Activated naive CD4-positive, alpha-beta T cell treated with anti-CD3 and anti-CD28 coated beads for 36 hours (primary cell): ENCODE measurements at regions not wholly inside any gene's neighbourhood (a gene's known extent, or its start where the extent isn't known, plus 50 kb on each side); places are given as distances from the start of the nearest gene placed in this dataset.

ENCODE experiments used
- CTCF ChIA-PET: fragments of 350-600 bp; sonication (Branson Sonifier 250); formaldehyde crosslinking; loops from one replicate; lab custom pipeline; 2021; ENCODE audit warnings: antibody characterized with exemption; lab: Charles Lee
- DNase-seq: peaks from one replicate; pipeline ENCODE4 v3.0.0-alpha.2; 2020
- H3K27ac Mint-ChIP-seq: one replicate; pipeline ENCODE4 v1.8.0; 2021; ENCODE audit warnings: mild to moderate bottlenecking, mixed read lengths
- H3K27me3 Mint-ChIP-seq: one replicate; pipeline ENCODE4 v1.8.0; 2021; ENCODE audit warnings: low read depth, mixed read lengths
- H3K36me3 Mint-ChIP-seq: one replicate; pipeline ENCODE4 v1.8.0; 2021; ENCODE audit warnings: low read depth, mixed read lengths
- H3K4me1 Mint-ChIP-seq: one replicate; pipeline ENCODE4 v1.8.0; 2021; ENCODE audit warnings: low read depth, mixed read lengths
- H3K4me3 Mint-ChIP-seq: one replicate; pipeline ENCODE4 v1.8.0; 2021; ENCODE audit warnings: mild to moderate bottlenecking, moderate library complexity, mixed read lengths
- H3K9me3 Mint-ChIP-seq: one replicate; pipeline ENCODE4 v1.8.0; 2021; ENCODE audit warnings: mixed read lengths
- intact Hi-C: fragments of 100-400 bp; cut with micrococcal nuclease; formaldehyde crosslinking; loops from one replicate; pipeline ENCODE4 v1.15.1; 2023

DNA sequence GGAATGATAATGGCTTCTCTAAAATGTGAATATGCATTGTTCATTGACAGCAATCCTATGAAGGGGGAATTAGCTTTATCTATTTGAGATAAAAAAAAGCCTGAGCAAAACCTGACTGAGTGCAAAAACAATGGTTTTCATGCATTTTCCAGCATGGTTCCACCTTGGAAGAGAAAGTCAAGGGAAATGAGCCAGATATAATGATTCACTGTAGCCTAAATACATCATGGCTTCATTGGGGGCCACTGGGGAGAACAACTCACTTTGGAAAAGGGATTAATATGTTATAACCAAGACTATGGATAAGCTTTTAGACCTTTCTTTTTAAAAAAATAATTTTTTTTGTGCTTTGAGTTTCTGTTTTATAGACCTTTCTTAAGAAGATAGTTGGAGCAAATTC is 679.7 kb downstream of the NYAP2 start:
- intact Hi-C loops = no loop called here
- CTCF ChIA-PET = no interaction called here
- H3K4me1 Mint-ChIP-seq = no peaks in the 10 kb centered on the region
- H3K27me3 Mint-ChIP-seq = peaks cover 3% of the 10 kb centered on the region
- H3K27ac Mint-ChIP-seq = no peak overlapping the region
- no peaks in the 10 kb centered on the region for H3K9me3 Mint-ChIP-seq
- H3K4me3 Mint-ChIP-seq = no peak overlapping the region
- no peaks in the 10 kb centered on the region for H3K36me3 Mint-ChIP-seq
- no peak for DNase-seq

DNA sequence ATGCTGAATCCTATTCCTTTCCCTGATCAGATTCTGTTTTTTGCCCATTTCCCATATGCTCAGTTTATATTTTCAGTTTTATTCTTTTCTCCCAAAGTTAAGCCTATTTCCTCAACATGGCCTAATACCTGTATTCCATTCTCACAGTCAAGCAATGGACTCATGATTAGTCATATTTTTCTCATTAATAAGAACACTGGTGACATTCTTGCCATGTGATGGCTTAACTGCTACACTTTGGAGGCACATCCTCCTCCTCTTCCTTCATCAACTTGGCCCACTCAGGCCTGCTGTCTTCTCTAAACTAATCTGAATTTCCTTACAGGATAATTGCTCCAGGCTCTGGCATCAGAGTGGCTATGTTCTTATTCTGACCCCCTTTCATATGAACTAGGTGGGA is 679.2 kb downstream of the NYAP2 start:
- Mint-ChIP-seq H3K4me3 (no peak overlapping the region), H3K27me3 (peaks cover 3% of the 10 kb centered on the region), H3K27ac (no peak overlapping the region), H3K4me1 (no peaks in the 10 kb centered on the region), H3K9me3 (no peaks in the 10 kb centered on the region), H3K36me3 (no peaks in the 10 kb centered on the region)
- CTCF ChIA-PET = no interaction called here
- intact Hi-C loops = no loop called here
- no peak for DNase-seq

DNA sequence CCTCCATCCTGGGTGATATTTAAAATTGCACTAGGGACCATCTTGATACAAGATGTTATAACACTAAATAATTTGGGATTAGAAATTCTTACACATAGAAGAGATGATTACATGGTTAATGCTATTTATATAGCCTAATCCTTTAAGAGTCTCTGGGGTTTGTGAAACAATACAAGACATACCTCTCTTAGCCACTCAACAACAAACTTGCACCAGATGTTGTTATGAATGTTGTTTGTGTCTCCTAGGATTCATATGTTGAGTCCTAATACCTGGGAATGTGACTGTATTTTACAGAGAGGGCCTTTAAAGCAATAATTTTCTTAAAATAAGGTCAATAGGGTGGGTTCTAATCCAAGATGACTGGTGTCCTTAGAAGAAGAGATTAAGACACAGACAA is 678.3 kb downstream of the NYAP2 start:
- Mint-ChIP-seq H3K4me3 (no peak overlapping the region), H3K27ac (no peak overlapping the region), H3K4me1 (no peaks in the 10 kb centered on the region), H3K36me3 (no peaks in the 10 kb centered on the region), H3K27me3 (peaks cover 3% of the 10 kb centered on the region), H3K9me3 (no peaks in the 10 kb centered on the region)
- intact Hi-C loops = no loop called here
- no peak for DNase-seq
- CTCF ChIA-PET = no interaction called here

DNA sequence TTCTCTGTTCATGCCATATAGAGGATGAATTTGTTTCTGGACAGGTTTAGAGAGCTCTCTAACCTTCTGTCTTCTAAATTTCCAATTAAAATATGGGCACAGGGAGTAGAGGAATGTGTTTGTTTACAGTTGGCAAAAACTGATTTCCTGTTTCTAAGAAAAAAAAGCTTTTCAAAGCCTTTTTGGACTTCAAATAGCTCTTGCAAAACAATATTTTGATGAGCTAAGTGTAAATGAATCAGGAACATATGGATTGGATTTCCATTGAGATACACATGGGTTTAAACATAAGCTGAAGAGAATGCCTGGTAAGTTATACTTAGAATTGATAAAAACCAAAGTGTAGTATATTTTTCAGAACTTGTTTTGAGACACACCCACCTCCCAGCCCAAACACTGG is 677.5 kb downstream of the NYAP2 start:
- Mint-ChIP-seq H3K27me3 (peaks cover 3% of the 10 kb centered on the region), H3K9me3 (no peaks in the 10 kb centered on the region), H3K4me3 (no peak overlapping the region), H3K36me3 (no peaks in the 10 kb centered on the region), H3K4me1 (no peaks in the 10 kb centered on the region), H3K27ac (no peak overlapping the region)
- CTCF ChIA-PET = interaction anchor here (0.6 kb wide), 1 partner anchor 137 kb away, joined by 3 read pairs; no protein-coding TSS in a partner anchor
- intact Hi-C loops = no loop called here
- no peak for DNase-seq

DNA sequence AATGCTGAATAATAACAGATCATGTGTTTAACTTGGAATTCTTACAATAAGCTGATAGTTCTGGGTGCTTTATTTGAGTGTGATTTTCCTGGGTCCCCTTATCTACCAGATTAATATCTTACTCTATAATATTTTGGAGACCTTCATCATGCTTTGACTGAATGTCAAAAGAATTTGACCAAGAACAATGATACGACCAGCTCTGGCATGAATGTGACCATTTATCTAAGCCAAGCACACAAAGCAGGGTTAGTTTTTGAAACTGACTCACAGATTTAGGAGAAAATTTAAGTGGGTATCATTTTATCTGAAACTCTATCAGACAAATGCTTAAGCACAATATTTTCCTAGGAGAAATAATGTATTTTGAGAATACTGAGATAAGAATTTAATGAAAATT is 677.0 kb downstream of the NYAP2 start:
- DNase-seq = no peak
- intact Hi-C loops = no loop called here
- Mint-ChIP-seq H3K9me3 (no peaks in the 10 kb centered on the region), H3K27me3 (peaks cover 6% of the 10 kb centered on the region), H3K36me3 (no peaks in the 10 kb centered on the region), H3K4me3 (no peak overlapping the region), H3K27ac (no peak overlapping the region), H3K4me1 (no peaks in the 10 kb centered on the region)
- CTCF ChIA-PET = interaction anchor here (0.6 kb wide), 1 partner anchor 137 kb away, joined by 3 read pairs; no protein-coding TSS in a partner anchor

DNA sequence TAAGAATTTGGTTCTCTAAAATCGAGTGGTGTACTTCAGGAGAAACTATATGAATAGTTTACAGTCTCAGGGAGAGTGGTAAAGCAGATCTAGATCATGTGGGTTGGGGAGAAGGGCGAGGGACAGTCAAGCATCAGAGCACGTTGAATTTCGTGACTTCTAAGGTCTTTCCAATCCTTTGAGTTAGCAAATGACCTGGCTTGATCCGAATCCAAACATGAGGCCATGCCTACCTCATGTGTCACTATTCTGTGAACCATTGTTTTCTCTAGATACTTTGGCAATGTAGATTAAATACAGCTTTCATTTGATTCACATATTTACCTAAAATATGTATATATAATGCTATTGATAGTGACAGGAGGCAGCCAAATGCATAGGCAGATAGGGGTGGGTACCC is 674.9 kb downstream of the NYAP2 start:
- CTCF ChIA-PET = no interaction called here
- no peak overlapping the region for H3K27ac Mint-ChIP-seq
- DNase-seq = no peak
- H3K4me1 Mint-ChIP-seq = no peaks in the 10 kb centered on the region
- H3K27me3 Mint-ChIP-seq = peaks cover 3% of the 10 kb centered on the region
- intact Hi-C loops = no loop called here
- no peaks in the 10 kb centered on the region for H3K36me3 Mint-ChIP-seq
- no peaks in the 10 kb centered on the region for H3K9me3 Mint-ChIP-seq
- H3K4me3 Mint-ChIP-seq = no peak overlapping the region

DNA sequence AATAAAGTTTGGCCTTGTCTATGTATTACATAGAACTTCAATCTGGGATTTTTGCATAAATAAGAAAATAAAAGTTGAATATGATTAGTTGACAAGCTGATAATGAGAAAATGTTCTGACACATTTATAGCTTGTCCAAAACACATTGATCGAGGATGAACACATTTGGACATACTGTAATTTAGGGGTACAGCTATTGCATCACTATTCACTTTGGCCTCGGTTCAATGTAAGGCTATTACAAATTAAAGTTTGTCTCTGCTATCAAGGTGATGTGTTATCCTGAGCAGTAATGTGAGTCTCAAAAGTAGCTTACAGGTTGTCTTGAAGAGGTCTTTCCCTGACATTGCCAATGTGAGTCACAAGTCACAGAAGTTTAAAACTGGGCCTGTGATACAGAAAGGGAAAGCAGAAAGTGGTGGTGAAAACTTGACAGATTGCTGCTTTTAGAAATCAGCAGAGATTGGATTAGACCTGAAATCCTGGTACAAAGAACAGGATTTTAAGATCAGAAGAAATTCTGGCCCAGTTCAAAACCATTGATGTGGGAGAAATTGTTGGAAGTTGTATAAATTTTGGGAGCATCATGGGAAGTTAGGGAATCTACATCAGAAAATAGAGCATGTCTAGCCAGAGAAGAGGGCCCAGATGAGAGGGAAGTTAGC is 674.1 kb downstream of the NYAP2 start:
- no peak overlapping the region for H3K4me3 Mint-ChIP-seq
- intact Hi-C loops = no loop called here
- H3K4me1 Mint-ChIP-seq = no peaks in the 10 kb centered on the region
- no peaks in the 10 kb centered on the region for H3K36me3 Mint-ChIP-seq
- H3K27ac Mint-ChIP-seq = no peak overlapping the region
- CTCF ChIA-PET = no interaction called here
- no peaks in the 10 kb centered on the region for H3K9me3 Mint-ChIP-seq
- DNase-seq = no peak
- H3K27me3 Mint-ChIP-seq = peaks cover 3% of the 10 kb centered on the region

- intact Hi-C loops = no loop called here
- Mint-ChIP-seq H3K4me3 (no peak overlapping the region), H3K36me3 (no peaks in the 10 kb centered on the region), H3K27me3 (peaks cover 5% of the 10 kb centered on the region), H3K27ac (no peak overlapping the region), H3K9me3 (no peaks in the 10 kb centered on the region), H3K4me1 (no peaks in the 10 kb centered on the region)
- CTCF ChIA-PET = no interaction called here
- DNase-seq = no peak
These were observed 667.4 kb downstream of the NYAP2 start for GRCh38 chr2:226066873-226067272.

DNA sequence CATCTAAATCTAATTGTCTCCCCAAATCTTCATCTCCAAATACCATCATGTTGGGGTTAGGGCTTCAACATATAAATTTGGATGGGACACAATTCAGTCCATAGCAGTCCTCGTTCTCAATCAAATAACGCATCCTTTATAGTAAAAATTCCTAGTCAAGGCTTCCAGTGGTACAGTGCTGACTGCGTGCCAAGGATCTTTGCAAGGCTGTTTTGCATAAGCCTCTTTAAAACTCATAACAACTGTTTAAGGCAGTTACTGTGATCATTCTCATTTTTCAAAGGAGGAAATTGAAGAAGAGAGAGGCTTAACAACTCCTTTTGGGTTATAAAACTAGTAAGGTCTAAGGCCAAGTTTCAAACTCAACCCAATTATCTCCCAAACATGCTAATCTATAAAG is 666.9 kb downstream of the NYAP2 start:
- CTCF ChIA-PET = no interaction called here
- Mint-ChIP-seq H3K27ac (no peak overlapping the region), H3K9me3 (no peaks in the 10 kb centered on the region), H3K36me3 (no peaks in the 10 kb centered on the region), H3K27me3 (peaks cover 2% of the 10 kb centered on the region), H3K4me3 (no peak overlapping the region), H3K4me1 (no peaks in the 10 kb centered on the region)
- DNase-seq = no peak
- intact Hi-C loops = no loop called here

- Mint-ChIP-seq H3K4me3 (no peak overlapping the region), H3K4me1 (no peaks in the 10 kb centered on the region), H3K36me3 (no peaks in the 10 kb centered on the region), H3K27me3 (peaks cover 2% of the 10 kb centered on the region), H3K27ac (no peak overlapping the region), H3K9me3 (no peaks in the 10 kb centered on the region)
- intact Hi-C loops = no loop called here
- CTCF ChIA-PET = no interaction called here
- no peak for DNase-seq
These were observed 665.5 kb downstream of the NYAP2 start for GRCh38 chr2:226064932-226065570.

DNA sequence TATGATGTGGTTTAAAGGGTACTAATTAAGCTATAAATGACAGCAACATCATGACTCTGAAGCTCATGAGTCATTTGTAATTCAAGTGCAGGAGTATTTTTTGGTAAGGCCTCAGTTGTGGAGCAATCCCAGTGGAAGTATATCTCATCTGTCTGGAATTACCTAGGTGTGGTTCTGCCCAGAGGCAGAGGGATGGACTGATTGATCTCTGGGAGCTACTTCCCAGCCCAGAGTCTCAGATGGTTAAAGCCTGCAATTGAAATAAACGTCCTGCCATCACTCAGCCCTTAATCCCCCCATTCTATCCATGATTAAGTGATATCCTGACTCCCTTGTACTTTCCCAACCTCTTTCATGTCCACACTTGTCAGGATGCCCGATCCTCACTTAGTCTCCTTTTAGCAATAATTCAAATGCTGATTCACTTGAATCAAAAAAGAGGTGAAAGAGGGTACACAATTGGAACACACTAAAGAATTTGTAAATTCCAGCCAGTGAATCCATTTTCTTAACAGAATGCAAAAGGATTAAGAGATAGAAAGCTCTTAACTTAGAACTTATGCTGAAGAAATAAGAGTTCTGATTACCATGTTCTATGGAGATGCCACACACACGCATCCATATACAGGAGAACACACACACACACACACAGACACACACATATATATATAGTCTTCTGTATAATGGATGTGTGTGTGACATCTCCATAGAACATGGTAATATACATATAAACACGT is 664.4 kb downstream of the NYAP2 start:
- no peak overlapping the region for H3K4me3 Mint-ChIP-seq
- H3K27me3 Mint-ChIP-seq = peaks cover 2% of the 10 kb centered on the region
- CTCF ChIA-PET = no interaction called here
- intact Hi-C loops = no loop called here
- DNase-seq = no peak
- H3K9me3 Mint-ChIP-seq = no peaks in the 10 kb centered on the region
- no peaks in the 10 kb centered on the region for H3K36me3 Mint-ChIP-seq
- H3K4me1 Mint-ChIP-seq = no peaks in the 10 kb centered on the region
- no peak overlapping the region for H3K27ac Mint-ChIP-seq

GRCh38 chr2:226059961-226060627 is 660.6 kb downstream of the NYAP2 start:
- Mint-ChIP-seq H3K27me3 (peaks cover 4% of the 10 kb centered on the region), H3K27ac (no peak overlapping the region), H3K4me1 (no peaks in the 10 kb centered on the region), H3K4me3 (no peak overlapping the region), H3K36me3 (no peaks in the 10 kb centered on the region), H3K9me3 (no peaks in the 10 kb centered on the region)
- intact Hi-C loops = no loop called here
- no peak for DNase-seq
- CTCF ChIA-PET = no interaction called here
